Loucy (cell line): ENCODE measurements at regions not wholly inside any gene's neighbourhood (a gene's known extent, or its start where the extent isn't known, plus 50 kb on each side); places are given as distances from the start of the nearest gene placed in this dataset.

Experiments used
- H2AFZ ChIP-seq: fragments of 200-600 bp; sonication (generic); 2 replicates; pipeline ENCODE4 v1.6.0; 2016; ENCODE audit warnings: antibody characterized with exemption, mild to moderate bottlenecking, low read length, moderate library complexity
- H3F3A ChIP-seq: fragments of 200-600 bp; 2 replicates; pipeline ENCODE4 v1.6.0; 2016; ENCODE audit warnings: antibody characterized with exemption, low read depth, mild to moderate bottlenecking
- H3K27me3 ChIP-seq: fragments of 200-600 bp; sonication (generic); 2 replicates; pipeline ENCODE4 v1.6.1; 2014; ENCODE audit warnings: low read length, mild to moderate bottlenecking; ENCODE audit not compliant: insufficient read depth, poor library complexity, severe bottlenecking
- H3K36me3 ChIP-seq: fragments of 200-600 bp; sonication (generic); 2 replicates; pipeline ENCODE4 v1.6.1; 2016; ENCODE audit warnings: low read length; ENCODE audit not compliant: insufficient read depth
- H3K4me1 ChIP-seq: fragments of 200-600 bp; sonication (generic); 2 replicates; pipeline ENCODE4 v1.5.1; 2014; ENCODE audit warnings: low read length, mild to moderate bottlenecking; ENCODE audit not compliant: insufficient read depth, poor library complexity, severe bottlenecking
- H3K4me2 ChIP-seq: fragments of 200-600 bp; sonication (generic); 2 replicates; pipeline ENCODE4 v1.6.0; 2014; ENCODE audit warnings: antibody characterized with exemption, low read length, low read depth, mild to moderate bottlenecking; ENCODE audit not compliant: poor library complexity, severe bottlenecking
- H3K4me3 ChIP-seq: fragments of 200-600 bp; sonication (generic); 2 replicates; pipeline ENCODE4 v1.5.1; 2014; ENCODE audit warnings: low read length, mild to moderate bottlenecking, mixed read lengths; ENCODE audit not compliant: poor library complexity, severe bottlenecking
- H3K79me2 ChIP-seq: fragments of 200-600 bp; sonication (generic); 2 replicates; pipeline ENCODE4 v1.6.1; 2014; ENCODE audit warnings: low read length; ENCODE audit not compliant: insufficient read depth
- H3K9ac ChIP-seq: fragments of 200-600 bp; sonication (generic); 2 replicates; pipeline ENCODE4 v1.6.0; 2014; ENCODE audit warnings: mild to moderate bottlenecking, low read depth, low read length, moderate library complexity; ENCODE audit not compliant: poor library complexity, severe bottlenecking
- H3K9me2 ChIP-seq: fragments of 200-600 bp; sonication (generic); replicated peaks from 2 replicates; pipeline ENCODE4 v1.6.1; 2016; ENCODE audit warnings: low read depth, low read length, mixed read lengths
- H3K9me3 ChIP-seq: fragments of 200-600 bp; sonication (generic); 2 replicates; pipeline ENCODE4 v1.6.1; 2014; ENCODE audit warnings: mild to moderate bottlenecking, antibody characterized with exemption, low read length, low read depth; ENCODE audit not compliant: insufficient read depth
- H4K20me1 ChIP-seq: fragments of 200-600 bp; sonication (generic); 2 replicates; pipeline ENCODE4 v1.6.0; 2014; ENCODE audit warnings: antibody characterized with exemption, low read length, mild to moderate bottlenecking; ENCODE audit not compliant: insufficient read depth, poor library complexity, severe bottlenecking
- EZH2phosphoT487 ChIP-seq: fragments of 200-600 bp; IDR thresholded peaks from 2 replicates; pipeline ENCODE4 v1.6.1; 2018; ENCODE audit warnings: antibody characterized with exemption, mild to moderate bottlenecking, moderate library complexity, borderline replicate concordance
- TF ChIP-seq, protein P1 (sequence below): fragments of 200-600 bp; sonication (generic); conservative IDR thresholded peaks from 2 replicates; pipeline ENCODE4 v1.5.1; 2014; ENCODE audit warnings: mild to moderate bottlenecking, antibody characterized with exemption, low read length

- Histone ChIP-seq H3K79me2 (no peaks in the 10 kb centered on the region), H3K9ac (no peak overlapping the region)
- TF ChIP-seq, protein P1, sequence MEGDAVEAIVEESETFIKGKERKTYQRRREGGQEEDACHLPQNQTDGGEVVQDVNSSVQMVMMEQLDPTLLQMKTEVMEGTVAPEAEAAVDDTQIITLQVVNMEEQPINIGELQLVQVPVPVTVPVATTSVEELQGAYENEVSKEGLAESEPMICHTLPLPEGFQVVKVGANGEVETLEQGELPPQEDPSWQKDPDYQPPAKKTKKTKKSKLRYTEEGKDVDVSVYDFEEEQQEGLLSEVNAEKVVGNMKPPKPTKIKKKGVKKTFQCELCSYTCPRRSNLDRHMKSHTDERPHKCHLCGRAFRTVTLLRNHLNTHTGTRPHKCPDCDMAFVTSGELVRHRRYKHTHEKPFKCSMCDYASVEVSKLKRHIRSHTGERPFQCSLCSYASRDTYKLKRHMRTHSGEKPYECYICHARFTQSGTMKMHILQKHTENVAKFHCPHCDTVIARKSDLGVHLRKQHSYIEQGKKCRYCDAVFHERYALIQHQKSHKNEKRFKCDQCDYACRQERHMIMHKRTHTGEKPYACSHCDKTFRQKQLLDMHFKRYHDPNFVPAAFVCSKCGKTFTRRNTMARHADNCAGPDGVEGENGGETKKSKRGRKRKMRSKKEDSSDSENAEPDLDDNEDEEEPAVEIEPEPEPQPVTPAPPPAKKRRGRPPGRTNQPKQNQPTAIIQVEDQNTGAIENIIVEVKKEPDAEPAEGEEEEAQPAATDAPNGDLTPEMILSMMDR: no peak
- no peak for TF ChIP-seq EZH2phosphoT487
These were observed 328.8 kb upstream of the NWD2 start for GRCh38 chr4:36915717-36916116.

GRCh38 chr4:36917413-36917812, 327.1 kb upstream of the NWD2 start:
- TF ChIP-seq, protein P1: no peak
- TF ChIP-seq EZH2phosphoT487: no peak
- no peaks in the 10 kb centered on the region for H3K9me2 ChIP-seq
- H3K9ac ChIP-seq: no peak overlapping the region
- no peaks in the 10 kb centered on the region for H3K36me3 ChIP-seq
- H3K4me3 ChIP-seq: no peak overlapping the region
- H3K79me2 ChIP-seq: no peaks in the 10 kb centered on the region
- no peaks in the 10 kb centered on the region for H3K27me3 ChIP-seq
- no peak overlapping the region for H3K4me2 ChIP-seq
- H3K9me3 ChIP-seq: no peaks in the 10 kb centered on the region
- no peak overlapping the region for H2AFZ ChIP-seq
- no peaks in the 10 kb centered on the region for H3K4me1 ChIP-seq
- H3F3A ChIP-seq: no peaks in the 10 kb centered on the region
- H4K20me1 ChIP-seq: no peaks in the 10 kb centered on the region

More at GRCh38 chr4:36915717-36916116, 328.8 kb upstream of the NWD2 start:
- no peaks in the 10 kb centered on the region for H3F3A ChIP-seq
- H2AFZ ChIP-seq: no peak overlapping the region
- H4K20me1 ChIP-seq: no peaks in the 10 kb centered on the region
- no peaks in the 10 kb centered on the region for H3K27me3 ChIP-seq
- H3K9me3 ChIP-seq: no peaks in the 10 kb centered on the region
- H3K9me2 ChIP-seq: no peaks in the 10 kb centered on the region
- no peak overlapping the region for H3K4me2 ChIP-seq
- H3K4me3 ChIP-seq: no peak overlapping the region
- no peaks in the 10 kb centered on the region for H3K4me1 ChIP-seq
- H3K36me3 ChIP-seq: no peaks in the 10 kb centered on the region

DNA sequence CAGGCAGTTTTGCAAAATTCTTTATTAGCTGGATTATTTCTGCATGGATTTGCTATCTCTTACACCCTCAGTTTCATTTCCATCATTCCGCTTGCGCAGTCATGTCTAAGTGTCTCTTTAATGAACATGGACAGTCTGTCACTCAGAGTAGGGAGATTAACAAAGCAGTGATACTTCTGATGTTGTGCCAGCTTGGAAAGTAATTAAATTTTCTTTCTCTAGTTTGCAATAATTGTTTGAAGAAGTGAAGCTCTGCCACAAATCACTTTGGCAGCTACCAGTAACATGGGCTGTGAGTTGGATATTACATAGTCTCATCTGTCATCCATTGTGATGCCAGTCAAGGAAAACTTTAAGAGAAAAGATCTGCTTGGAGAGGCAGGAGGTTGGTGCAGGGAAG, 324.8 kb upstream of the NWD2 start:
- no peaks in the 10 kb centered on the region for H3K79me2 ChIP-seq
- H3K9ac ChIP-seq: no peak overlapping the region
- H4K20me1 ChIP-seq: no peaks in the 10 kb centered on the region
- no peak overlapping the region for H3K4me2 ChIP-seq
- no peaks in the 10 kb centered on the region for H3K9me2 ChIP-seq
- TF ChIP-seq, protein P1: no peak
- TF ChIP-seq EZH2phosphoT487: no peak
- no peaks in the 10 kb centered on the region for H3K9me3 ChIP-seq
- H3K27me3 ChIP-seq: no peaks in the 10 kb centered on the region
- no peaks in the 10 kb centered on the region for H3K36me3 ChIP-seq
- H2AFZ ChIP-seq: no peak overlapping the region
- H3K4me3 ChIP-seq: no peak overlapping the region
- no peaks in the 10 kb centered on the region for H3K4me1 ChIP-seq
- no peaks in the 10 kb centered on the region for H3F3A ChIP-seq
